GM23338 (cell line): ENCODE measurements at regions not wholly inside any gene's neighbourhood (a gene's known extent, or its start where the extent isn't known, plus 50 kb on each side); places are given as distances from the start of the nearest gene placed in this dataset.

ENCODE experiments used
- ATAC-seq: fragments of 200-7000 bp; cut with Tn5 transposase; 3 replicates; pipeline ENCODE4 v1.9.1; 2020
- DNase-seq: peaks from one replicate; pipeline ENCODE4 v3.0.0-alpha.2; 2015; ENCODE audit warnings: low spot score
- H2AFZ ChIP-seq: fragments of 200-600 bp; sonication (generic); 2 replicates; pipeline ENCODE4 v1.8.0; 2016; ENCODE audit warnings: antibody characterized with exemption, mild to moderate bottlenecking, moderate library complexity
- H3F3A ChIP-seq: fragments of 200-600 bp; sonication (generic); replicated peaks from 2 replicates; pipeline ENCODE4 v1.8.0; 2017; ENCODE audit warnings: antibody characterized with exemption, mixed run types, low read depth
- H3K27ac ChIP-seq: fragments of 200-600 bp; sonication (generic); 2 replicates; pipeline ENCODE4 v1.6.1; 2016; ENCODE audit warnings: low read depth
- H3K27me3 ChIP-seq: fragments of 200-600 bp; sonication (generic); 2 replicates; pipeline ENCODE4 v1.8.0; 2016; ENCODE audit warnings: mild to moderate bottlenecking, mixed run types, moderate library complexity; ENCODE audit not compliant: insufficient read depth
- H3K36me3 ChIP-seq: fragments of 200-600 bp; sonication (generic); 2 replicates; pipeline ENCODE4 v1.8.0; 2016; ENCODE audit warnings: mild to moderate bottlenecking; ENCODE audit not compliant: insufficient read depth
- H3K4me1 ChIP-seq: fragments of 200-600 bp; sonication (generic); 2 replicates; pipeline ENCODE4 v1.8.0; 2016; ENCODE audit warnings: mild to moderate bottlenecking, moderate library complexity; ENCODE audit not compliant: insufficient read depth
- H3K4me2 ChIP-seq: fragments of 200-600 bp; sonication (generic); 2 replicates; pipeline ENCODE4 v1.7.1; 2017; ENCODE audit warnings: mixed run types
- H3K4me3 ChIP-seq: fragments of 200-600 bp; sonication (generic); 2 replicates; pipeline ENCODE4 v1.6.1; 2016; ENCODE audit warnings: mixed run types
- H3K79me2 ChIP-seq: fragments of 200-600 bp; sonication (generic); replicated peaks from 2 replicates; pipeline ENCODE4 v1.8.0; 2017; ENCODE audit warnings: mild to moderate bottlenecking; ENCODE audit not compliant: insufficient read depth
- H3K9me2 ChIP-seq: fragments of 200-600 bp; sonication (generic); 2 replicates; pipeline ENCODE4 v1.8.0; 2017; ENCODE audit not compliant: insufficient read depth
- H4K20me1 ChIP-seq: fragments of 200-600 bp; sonication (generic); replicated peaks from 2 replicates; pipeline ENCODE4 v1.8.0; 2017; ENCODE audit warnings: mild to moderate bottlenecking; ENCODE audit not compliant: insufficient read depth
- H3K27ac Mint-ChIP-seq: 2 replicates; pipeline ENCODE4 v1.8.0; 2020; ENCODE audit warnings: inconsistent platforms, mild to moderate bottlenecking, moderate library complexity, mixed read lengths
- H3K27me3 Mint-ChIP-seq: 3 replicates; pipeline ENCODE4 v1.8.0; 2022; ENCODE audit warnings: low read depth, mild to moderate bottlenecking, moderate library complexity, mixed read lengths, inconsistent platforms; ENCODE audit not compliant: insufficient read depth, poor library complexity
- H3K36me3 Mint-ChIP-seq: 3 replicates; pipeline ENCODE4 v1.8.0; 2021; ENCODE audit warnings: low read depth, mild to moderate bottlenecking, inconsistent platforms, moderate library complexity, mixed read lengths
- H3K4me1 Mint-ChIP-seq: 3 replicates; pipeline ENCODE4 v1.8.0; 2020; ENCODE audit warnings: mild to moderate bottlenecking, inconsistent platforms, mixed read lengths
- H3K4me3 Mint-ChIP-seq: 3 replicates; pipeline ENCODE4 v1.8.0; 2021; ENCODE audit warnings: moderate library complexity, mild to moderate bottlenecking, inconsistent platforms, mixed read lengths
- H3K9me3 Mint-ChIP-seq: 3 replicates; pipeline ENCODE4 v1.8.0; 2020; ENCODE audit warnings: moderate library complexity, mild to moderate bottlenecking, inconsistent platforms, mixed read lengths
- CREB1 ChIP-seq: fragments of 250-450 bp; sonication (Bioruptor Pico); IDR thresholded peaks from 2 replicates; pipeline ENCODE4 v1.5.0; 2020; ENCODE audit warnings: low read depth, mild to moderate bottlenecking, moderate library complexity
- EZH2 ChIP-seq: fragments of 200-600 bp; sonication (generic); IDR thresholded peaks from one replicate; pipeline ENCODE4 v1.8.0; 2017; ENCODE audit warnings: antibody characterized with exemption, mild to moderate bottlenecking, low read depth; ENCODE audit not compliant: unreplicated experiment
- EZH2phosphoT487 ChIP-seq: fragments of 200-600 bp; sonication (generic); IDR thresholded peaks from one replicate; pipeline ENCODE4 v1.8.1; 2018; ENCODE audit warnings: antibody characterized with exemption; ENCODE audit not compliant: unreplicated experiment
- JUNB ChIP-seq: IDR thresholded peaks from one replicate; pipeline ENCODE4 v1.6.1; 2016; ENCODE audit warnings: antibody characterized with exemption; ENCODE audit not compliant: unreplicated experiment
- NANOG ChIP-seq: IDR thresholded peaks from 2 replicates; pipeline ENCODE4 v1.6.1; 2016; ENCODE audit warnings: antibody characterized with exemption, borderline replicate concordance
- POLR2AphosphoS5 ChIP-seq: IDR thresholded peaks from 2 replicates; pipeline ENCODE4 v1.6.1; 2016; ENCODE audit warnings: antibody characterized with exemption, low read depth
- STAT1 ChIP-seq: IDR thresholded peaks from one replicate; pipeline ENCODE4 v1.6.1; 2016; ENCODE audit warnings: antibody characterized with exemption; ENCODE audit not compliant: unreplicated experiment
- ZNF114 ChIP-seq: fragments of 250-450 bp; sonication (Bioruptor Pico); IDR thresholded peaks from 2 replicates; pipeline ENCODE4 v1.5.0; 2020; ENCODE audit warnings: mild to moderate bottlenecking, moderate library complexity
- ZNF331 ChIP-seq: fragments of 250-450 bp; sonication (Bioruptor Pico); IDR thresholded peaks from 2 replicates; pipeline ENCODE4 v1.5.0; 2020; ENCODE audit warnings: low read depth, mild to moderate bottlenecking, moderate library complexity
- TF ChIP-seq, protein P1 (sequence below): fragments of 250-450 bp; sonication (Bioruptor Pico); IDR thresholded peaks from 2 replicates; pipeline ENCODE4 v1.5.0; 2020; ENCODE audit warnings: mild to moderate bottlenecking, moderate library complexity
- TF ChIP-seq, protein P2 (sequence below): IDR thresholded peaks from one replicate; pipeline ENCODE4 v1.6.1; 2018; ENCODE audit warnings: antibody characterized with exemption; ENCODE audit not compliant: unreplicated experiment
- TF ChIP-seq, protein P3 (sequence below): IDR thresholded peaks from 2 replicates; pipeline ENCODE4 v1.6.1; 2016; ENCODE audit warnings: antibody characterized with exemption
- TF ChIP-seq, protein P4 (sequence below), 2 experiments: fragments of 200-600 bp in 1 of 2; sonication (generic) in 1 of 2; conservative IDR thresholded peaks; 2 replicates each; pipeline versions ENCODE4 v1.5.1 to v1.6.1; 2016 to 2017; ENCODE audit warnings: antibody characterized with exemption in 2 of 2, low read depth in 2 of 2, mild to moderate bottlenecking in 2 of 2, moderate library complexity in 1 of 2

DNA sequence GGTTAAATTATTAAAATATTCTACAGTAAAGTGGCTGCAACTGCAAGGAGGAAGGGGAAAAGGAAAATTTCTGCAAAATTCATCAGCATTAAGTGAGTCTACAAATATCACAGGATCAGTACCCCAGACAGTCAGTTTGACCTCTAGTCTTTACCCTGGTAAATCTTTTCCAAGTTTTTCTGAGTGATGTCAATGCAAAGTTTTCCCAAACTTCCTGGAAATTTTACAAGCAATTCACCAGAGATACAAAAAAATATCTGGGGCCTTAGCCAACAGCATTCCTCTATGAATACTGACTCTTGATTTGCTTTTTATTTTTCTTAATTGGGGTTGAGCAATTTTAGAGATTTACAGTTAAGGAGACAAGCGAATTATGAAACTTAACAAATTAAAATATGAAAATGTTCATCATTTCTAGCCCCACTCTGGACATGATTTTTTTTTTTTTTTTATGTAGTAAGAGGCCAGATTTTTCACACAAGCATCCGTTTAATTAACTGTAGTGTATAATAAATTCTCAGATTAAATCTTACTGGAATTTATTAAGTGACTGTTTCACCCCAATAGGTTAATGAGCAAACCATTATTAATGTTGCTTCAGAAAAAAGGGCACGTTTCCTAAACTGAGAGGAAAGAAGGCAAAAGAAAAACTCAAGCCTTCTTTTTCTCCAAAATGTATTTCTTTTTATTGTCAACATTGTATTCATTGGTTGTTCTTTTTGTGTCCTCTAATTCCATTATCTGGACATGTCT, 539.5 kb upstream of the FZD8 start:
- H3K27ac ChIP-seq, result no peak overlapping the region
- TF ChIP-seq EZH2phosphoT487 (no peak), EZH2 (no peak), CREB1 (CRISPR knock-in tag) (no peak), STAT1 (no peak), JUNB (no peak), NANOG (no peak), ZNF114 (CRISPR knock-in tag) (no peak), POLR2AphosphoS5 (no peak), ZNF331 (CRISPR knock-in tag) (no peak)
- TF ChIP-seq, protein P1, sequence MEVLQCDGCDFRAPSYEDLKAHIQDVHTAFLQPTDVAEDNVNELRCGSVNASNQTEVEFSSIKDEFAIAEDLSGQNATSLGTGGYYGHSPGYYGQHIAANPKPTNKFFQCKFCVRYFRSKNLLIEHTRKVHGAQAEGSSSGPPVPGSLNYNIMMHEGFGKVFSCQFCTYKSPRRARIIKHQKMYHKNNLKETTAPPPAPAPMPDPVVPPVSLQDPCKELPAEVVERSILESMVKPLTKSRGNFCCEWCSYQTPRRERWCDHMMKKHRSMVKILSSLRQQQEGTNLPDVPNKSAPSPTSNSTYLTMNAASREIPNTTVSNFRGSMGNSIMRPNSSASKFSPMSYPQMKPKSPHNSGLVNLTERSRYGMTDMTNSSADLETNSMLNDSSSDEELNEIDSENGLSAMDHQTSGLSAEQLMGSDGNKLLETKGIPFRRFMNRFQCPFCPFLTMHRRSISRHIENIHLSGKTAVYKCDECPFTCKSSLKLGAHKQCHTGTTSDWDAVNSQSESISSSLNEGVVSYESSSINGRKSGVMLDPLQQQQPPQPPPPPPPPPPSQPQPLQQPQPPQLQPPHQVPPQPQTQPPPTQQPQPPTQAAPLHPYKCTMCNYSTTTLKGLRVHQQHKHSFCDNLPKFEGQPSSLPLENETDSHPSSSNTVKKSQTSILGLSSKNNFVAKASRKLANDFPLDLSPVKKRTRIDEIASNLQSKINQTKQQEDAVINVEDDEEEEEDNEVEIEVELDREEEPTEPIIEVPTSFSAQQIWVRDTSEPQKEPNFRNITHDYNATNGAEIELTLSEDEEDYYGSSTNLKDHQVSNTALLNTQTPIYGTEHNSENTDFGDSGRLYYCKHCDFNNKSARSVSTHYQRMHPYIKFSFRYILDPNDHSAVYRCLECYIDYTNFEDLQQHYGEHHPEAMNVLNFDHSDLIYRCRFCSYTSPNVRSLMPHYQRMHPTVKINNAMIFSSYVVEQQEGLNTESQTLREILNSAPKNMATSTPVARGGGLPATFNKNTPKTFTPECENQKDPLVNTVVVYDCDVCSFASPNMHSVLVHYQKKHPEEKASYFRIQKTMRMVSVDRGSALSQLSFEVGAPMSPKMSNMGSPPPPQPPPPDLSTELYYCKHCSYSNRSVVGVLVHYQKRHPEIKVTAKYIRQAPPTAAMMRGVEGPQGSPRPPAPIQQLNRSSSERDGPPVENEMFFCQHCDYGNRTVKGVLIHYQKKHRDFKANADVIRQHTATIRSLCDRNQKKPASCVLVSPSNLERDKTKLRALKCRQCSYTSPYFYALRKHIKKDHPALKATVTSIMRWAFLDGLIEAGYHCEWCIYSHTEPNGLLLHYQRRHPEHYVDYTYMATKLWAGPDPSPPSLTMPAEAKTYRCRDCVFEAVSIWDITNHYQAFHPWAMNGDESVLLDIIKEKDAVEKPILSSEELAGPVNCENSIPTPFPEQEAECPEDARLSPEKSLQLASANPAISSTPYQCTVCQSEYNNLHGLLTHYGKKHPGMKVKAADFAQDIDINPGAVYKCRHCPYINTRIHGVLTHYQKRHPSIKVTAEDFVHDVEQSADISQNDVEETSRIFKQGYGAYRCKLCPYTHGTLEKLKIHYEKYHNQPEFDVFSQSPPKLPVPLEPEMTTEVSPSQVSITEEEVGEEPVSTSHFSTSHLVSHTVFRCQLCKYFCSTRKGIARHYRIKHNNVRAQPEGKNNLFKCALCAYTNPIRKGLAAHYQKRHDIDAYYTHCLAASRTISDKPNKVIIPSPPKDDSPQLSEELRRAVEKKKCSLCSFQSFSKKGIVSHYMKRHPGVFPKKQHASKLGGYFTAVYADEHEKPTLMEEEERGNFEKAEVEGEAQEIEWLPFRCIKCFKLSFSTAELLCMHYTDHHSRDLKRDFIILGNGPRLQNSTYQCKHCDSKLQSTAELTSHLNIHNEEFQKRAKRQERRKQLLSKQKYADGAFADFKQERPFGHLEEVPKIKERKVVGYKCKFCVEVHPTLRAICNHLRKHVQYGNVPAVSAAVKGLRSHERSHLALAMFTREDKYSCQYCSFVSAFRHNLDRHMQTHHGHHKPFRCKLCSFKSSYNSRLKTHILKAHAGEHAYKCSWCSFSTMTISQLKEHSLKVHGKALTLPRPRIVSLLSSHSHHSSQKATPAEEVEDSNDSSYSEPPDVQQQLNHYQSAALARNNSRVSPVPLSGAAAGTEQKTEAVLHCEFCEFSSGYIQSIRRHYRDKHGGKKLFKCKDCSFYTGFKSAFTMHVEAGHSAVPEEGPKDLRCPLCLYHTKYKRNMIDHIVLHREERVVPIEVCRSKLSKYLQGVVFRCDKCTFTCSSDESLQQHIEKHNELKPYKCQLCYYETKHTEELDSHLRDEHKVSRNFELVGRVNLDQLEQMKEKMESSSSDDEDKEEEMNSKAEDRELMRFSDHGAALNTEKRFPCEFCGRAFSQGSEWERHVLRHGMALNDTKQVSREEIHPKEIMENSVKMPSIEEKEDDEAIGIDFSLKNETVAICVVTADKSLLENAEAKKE (CRISPR knock-in tag), result no peak
- TF ChIP-seq, protein P2, sequence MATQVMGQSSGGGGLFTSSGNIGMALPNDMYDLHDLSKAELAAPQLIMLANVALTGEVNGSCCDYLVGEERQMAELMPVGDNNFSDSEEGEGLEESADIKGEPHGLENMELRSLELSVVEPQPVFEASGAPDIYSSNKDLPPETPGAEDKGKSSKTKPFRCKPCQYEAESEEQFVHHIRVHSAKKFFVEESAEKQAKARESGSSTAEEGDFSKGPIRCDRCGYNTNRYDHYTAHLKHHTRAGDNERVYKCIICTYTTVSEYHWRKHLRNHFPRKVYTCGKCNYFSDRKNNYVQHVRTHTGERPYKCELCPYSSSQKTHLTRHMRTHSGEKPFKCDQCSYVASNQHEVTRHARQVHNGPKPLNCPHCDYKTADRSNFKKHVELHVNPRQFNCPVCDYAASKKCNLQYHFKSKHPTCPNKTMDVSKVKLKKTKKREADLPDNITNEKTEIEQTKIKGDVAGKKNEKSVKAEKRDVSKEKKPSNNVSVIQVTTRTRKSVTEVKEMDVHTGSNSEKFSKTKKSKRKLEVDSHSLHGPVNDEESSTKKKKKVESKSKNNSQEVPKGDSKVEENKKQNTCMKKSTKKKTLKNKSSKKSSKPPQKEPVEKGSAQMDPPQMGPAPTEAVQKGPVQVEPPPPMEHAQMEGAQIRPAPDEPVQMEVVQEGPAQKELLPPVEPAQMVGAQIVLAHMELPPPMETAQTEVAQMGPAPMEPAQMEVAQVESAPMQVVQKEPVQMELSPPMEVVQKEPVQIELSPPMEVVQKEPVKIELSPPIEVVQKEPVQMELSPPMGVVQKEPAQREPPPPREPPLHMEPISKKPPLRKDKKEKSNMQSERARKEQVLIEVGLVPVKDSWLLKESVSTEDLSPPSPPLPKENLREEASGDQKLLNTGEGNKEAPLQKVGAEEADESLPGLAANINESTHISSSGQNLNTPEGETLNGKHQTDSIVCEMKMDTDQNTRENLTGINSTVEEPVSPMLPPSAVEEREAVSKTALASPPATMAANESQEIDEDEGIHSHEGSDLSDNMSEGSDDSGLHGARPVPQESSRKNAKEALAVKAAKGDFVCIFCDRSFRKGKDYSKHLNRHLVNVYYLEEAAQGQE, result no peak
- TF ChIP-seq, protein P3, sequence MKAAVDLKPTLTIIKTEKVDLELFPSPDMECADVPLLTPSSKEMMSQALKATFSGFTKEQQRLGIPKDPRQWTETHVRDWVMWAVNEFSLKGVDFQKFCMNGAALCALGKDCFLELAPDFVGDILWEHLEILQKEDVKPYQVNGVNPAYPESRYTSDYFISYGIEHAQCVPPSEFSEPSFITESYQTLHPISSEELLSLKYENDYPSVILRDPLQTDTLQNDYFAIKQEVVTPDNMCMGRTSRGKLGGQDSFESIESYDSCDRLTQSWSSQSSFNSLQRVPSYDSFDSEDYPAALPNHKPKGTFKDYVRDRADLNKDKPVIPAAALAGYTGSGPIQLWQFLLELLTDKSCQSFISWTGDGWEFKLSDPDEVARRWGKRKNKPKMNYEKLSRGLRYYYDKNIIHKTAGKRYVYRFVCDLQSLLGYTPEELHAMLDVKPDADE, result no peak
- TF ChIP-seq, protein P4, sequence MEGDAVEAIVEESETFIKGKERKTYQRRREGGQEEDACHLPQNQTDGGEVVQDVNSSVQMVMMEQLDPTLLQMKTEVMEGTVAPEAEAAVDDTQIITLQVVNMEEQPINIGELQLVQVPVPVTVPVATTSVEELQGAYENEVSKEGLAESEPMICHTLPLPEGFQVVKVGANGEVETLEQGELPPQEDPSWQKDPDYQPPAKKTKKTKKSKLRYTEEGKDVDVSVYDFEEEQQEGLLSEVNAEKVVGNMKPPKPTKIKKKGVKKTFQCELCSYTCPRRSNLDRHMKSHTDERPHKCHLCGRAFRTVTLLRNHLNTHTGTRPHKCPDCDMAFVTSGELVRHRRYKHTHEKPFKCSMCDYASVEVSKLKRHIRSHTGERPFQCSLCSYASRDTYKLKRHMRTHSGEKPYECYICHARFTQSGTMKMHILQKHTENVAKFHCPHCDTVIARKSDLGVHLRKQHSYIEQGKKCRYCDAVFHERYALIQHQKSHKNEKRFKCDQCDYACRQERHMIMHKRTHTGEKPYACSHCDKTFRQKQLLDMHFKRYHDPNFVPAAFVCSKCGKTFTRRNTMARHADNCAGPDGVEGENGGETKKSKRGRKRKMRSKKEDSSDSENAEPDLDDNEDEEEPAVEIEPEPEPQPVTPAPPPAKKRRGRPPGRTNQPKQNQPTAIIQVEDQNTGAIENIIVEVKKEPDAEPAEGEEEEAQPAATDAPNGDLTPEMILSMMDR (conservative IDR thresholded peaks at IDR 0.05; ENCODE audit: low read depth in 2 of 2), result no peak
- peaks cover 13% of the 10 kb centered on the region for H3K27me3 ChIP-seq
- H3K4me2 ChIP-seq, result no peak overlapping the region
- peaks cover 11% of the 10 kb centered on the region; the same call in 1 of the 2 replicates for H3K4me1 ChIP-seq
- Mint-ChIP-seq H3K36me3 (no peaks in the 10 kb centered on the region), H3K4me3 (no peak overlapping the region), H3K9me3 (no peaks in the 10 kb centered on the region), H3K27ac (no peak overlapping the region), H3K27me3 (no peaks in the 10 kb centered on the region), H3K4me1 (peaks cover 22% of the 10 kb centered on the region)
- no peaks in the 10 kb centered on the region for H3K79me2 ChIP-seq
- no peaks in the 10 kb centered on the region for H4K20me1 ChIP-seq
- no peaks in the 10 kb centered on the region for H3K36me3 ChIP-seq
- H2AFZ ChIP-seq, result no peak overlapping the region
- ATAC-seq (no peak), DNase-seq (no peak)
- H3K9me2 ChIP-seq, result no peaks in the 10 kb centered on the region
- no peaks in the 10 kb centered on the region for H3F3A ChIP-seq
- H3K4me3 ChIP-seq, result no peak overlapping the region
